ENCODE measurements at regions not wholly inside any gene's neighbourhood (a gene's known extent, or its start where the extent isn't known, plus 50 kb on each side); places are given as distances from the start of the nearest gene placed in this dataset.
"Not testable (repeated sequence)": the region's sequence is repeated elsewhere in the genome, so short reads cannot be mapped to it uniquely, and the experiment has no call there.

DNA sequence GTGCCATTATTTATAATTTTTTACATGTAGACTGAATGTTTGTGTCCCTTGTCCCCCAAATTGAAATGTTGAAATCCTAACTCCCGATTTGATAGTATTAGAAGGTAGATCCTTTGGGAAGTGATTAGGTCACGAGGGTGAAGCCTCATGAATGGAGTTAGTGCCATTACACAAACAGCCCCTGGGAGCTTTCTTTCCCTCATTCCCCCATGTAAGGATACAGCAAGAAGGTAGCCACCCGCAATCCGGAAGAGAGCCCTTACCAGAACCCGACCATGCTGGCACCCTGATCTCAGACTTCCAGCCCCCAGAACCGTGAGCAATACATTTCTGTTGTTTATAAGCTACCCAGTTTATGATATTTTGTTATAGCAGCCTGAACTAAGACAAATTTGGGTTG, 143.2 kb downstream of the NPIPB5 start:
- DNase-seq (ENCODE audit: low read depth): no peak

DNA sequence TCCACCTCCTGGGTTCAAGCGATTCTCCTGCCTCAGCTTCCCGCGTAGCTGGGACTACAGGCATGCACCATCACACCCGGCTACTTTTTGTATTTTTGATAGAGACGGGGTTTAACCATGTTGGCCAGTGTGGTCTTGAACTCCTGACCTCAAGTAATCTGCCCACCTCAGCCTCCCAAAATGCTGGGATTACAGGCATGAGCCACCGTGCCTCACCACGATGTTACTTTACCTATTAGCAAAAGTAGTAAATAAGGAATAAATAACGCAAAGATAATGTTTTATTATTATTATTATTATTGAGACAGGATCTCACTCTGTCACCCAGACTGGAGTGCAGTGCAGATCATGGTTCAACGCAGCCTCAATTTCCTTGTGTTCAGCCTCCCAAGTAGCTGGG, 145.9 kb downstream of the NPIPB5 start:
- DNase-seq (ENCODE audit: low read depth): not testable (repeated sequence)

DNA sequence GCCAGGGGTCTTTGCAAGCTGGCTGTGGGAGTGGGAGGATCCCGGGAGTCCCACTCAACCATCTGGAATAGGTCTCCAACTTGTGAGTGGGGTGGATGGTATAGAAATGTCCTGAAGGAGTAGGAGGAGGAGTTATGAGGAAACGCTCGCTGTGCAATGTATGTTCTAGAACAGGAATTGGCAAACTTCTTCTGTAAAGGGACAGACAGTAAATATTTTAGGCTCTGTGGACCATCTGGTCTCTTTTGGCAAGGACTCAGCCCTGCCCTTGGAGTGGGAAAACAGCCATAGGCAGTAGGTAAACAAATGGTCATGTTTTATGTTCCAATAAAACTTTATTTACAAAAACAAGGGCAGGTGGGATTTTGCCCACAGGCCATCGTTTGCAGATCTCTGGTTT, 149.2 kb downstream of the NPIPB5 start:
- DNase-seq (ENCODE audit: low read depth): no peak

DNA sequence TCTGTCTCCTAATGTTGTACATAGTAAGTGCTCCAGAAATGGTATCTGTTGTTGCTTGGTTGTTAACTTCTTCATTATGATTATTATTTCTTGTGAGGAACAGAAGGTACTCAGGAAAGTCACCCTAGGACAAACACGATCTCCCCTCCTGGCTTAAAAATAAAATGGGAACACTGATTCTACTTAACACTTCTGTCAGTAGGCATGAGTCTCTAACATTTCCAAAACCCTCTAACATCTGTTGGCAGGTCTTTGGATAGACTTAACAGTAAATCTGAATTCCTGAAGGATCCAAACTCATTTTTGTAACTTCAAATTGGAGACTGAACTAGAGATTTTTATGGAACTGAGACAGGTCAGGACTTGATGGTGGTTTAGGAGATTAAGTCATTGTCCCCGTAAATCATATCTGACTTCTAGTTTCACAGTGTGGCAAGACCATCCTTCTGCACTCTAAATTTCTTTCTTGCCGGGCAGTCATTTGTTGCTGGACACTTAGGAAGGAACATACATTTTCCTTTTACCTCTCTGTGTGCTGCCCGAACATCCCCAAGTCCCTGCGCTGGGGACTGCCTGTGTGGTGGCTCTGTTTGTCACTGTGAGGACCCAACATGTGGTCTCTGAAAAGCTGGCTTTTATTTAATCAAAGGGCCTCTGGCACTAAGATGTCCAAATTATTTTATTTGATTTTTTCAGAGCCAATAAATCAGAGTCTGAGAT, 149.9 kb downstream of the NPIPB5 start:
- no peak for DNase-seq (ENCODE audit: low read depth)

DNA sequence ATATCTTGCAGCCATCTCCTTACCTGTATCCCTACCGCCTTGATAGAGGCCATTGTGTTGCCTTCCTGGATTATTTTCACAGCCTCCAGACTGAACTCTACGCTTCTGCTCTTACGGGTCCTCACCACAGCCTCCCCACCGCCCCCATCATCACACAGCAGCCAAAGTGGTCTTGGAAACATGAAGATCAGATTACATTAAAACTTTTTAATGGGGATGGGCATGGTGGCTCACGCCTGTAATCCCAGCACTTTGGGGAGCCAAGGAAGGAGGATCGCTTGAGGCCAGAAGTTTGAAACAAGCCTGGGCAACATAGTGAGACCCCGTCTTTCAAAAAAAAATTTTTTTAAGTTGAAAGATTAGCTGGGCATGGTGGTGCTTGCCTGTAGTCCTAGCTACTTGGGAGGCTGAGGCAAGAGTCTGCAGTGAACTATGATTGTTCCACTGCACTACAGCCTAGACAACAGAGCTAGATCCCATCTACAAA, 150.5 kb downstream of the NPIPB5 start:
- DNase-seq (ENCODE audit: low read depth): no peak

DNA sequence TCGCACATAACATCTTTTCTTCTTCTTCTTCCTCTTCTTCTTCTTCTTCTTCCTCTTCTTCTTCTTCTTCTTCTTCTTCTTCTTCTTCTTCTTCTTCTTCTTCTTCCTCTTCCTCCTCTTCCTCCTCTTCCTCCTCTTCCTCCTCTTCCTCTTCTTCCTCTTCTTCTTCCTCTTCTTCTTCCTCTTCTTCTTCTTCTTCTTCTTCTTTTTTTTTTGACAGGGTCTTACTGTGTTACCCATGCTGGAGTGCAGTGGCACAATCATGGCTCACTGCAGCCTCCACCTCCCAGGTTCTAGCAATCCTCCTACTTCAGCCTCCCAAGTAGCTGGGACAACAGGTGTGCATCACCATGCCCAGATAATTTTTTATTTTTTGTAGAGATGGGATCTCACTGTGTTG, 151.0 kb upstream of the HS3ST2 start:
- not testable (repeated sequence) for DNase-seq (ENCODE audit: low read depth)

DNA sequence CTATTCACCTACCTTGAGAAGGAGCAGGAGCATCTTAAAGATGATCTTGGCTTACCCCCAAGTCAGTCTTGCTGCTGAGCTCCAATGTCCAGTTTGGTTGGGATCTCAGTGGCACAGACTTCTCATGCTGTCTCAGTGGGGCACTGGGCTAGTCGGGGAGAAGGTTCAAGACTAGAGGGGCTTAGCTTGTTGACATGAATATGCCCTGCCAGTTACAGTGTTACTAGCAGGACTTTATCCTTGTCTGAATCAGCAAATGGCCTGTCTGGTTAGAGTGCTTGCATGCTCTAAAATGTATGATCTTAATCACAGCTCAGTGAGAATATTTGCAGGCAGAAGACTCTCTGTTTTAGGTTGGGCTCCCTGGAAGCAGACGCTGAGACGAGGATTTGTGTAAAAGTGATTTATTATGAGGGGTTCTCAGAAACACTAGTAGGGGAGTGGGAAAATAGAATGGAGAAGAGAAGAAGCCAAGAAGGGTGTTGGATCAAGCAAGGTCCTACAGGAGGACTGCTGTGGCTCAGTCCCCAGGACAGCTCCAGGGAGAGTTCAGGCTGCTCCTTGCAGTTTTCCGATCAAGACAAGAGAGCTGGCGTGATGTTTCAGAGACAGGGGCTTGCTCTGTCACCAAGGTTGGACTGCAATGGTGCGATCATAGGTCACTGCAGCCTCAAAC, 150.4 kb upstream of the HS3ST2 start:
- no peak for DNase-seq (ENCODE audit: low read depth)

DNA sequence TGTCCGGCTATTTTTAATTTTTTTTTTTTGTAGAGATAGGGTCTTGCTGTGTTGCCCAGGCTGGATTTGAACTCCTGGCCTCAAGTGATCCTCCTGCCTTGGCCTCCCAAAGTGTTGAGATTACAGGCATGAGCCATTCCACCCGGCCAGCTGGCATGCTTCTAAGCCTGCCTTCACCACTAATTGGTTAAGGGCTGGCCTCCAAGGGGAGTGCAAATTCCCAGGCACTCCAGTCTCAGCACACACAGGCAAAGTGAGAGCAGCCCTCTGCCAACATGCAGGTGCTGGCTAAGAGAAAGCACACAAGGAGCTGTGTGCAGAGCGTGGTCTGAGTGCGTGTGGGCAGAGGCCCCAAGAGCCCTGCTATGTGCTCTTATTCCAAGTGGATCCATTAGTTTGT, 149.8 kb upstream of the HS3ST2 start:
- no peak for DNase-seq (ENCODE audit: low read depth)

DNA sequence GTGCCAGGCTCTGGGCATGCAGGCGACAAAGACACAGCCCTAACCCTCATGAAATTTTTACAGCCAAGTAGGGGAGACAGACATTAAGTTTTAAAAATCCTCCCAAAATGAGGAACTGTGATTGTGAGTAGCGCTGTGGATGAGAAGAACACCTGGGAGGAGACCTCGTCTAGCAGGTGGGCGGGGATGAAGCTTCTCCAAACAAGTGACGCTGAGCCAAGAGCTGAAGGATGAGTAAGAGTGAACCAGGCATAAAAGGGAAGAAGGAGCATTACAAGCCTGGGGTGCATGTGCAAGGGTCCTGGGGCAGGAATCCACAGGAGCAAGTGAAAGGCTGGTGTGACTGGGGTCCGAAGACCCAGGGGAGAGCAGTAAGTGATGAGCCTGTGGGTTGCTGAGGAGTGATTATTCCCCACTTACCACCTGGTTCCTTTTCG, 149.4 kb upstream of the HS3ST2 start:
- no peak for DNase-seq (ENCODE audit: low read depth)

DNA sequence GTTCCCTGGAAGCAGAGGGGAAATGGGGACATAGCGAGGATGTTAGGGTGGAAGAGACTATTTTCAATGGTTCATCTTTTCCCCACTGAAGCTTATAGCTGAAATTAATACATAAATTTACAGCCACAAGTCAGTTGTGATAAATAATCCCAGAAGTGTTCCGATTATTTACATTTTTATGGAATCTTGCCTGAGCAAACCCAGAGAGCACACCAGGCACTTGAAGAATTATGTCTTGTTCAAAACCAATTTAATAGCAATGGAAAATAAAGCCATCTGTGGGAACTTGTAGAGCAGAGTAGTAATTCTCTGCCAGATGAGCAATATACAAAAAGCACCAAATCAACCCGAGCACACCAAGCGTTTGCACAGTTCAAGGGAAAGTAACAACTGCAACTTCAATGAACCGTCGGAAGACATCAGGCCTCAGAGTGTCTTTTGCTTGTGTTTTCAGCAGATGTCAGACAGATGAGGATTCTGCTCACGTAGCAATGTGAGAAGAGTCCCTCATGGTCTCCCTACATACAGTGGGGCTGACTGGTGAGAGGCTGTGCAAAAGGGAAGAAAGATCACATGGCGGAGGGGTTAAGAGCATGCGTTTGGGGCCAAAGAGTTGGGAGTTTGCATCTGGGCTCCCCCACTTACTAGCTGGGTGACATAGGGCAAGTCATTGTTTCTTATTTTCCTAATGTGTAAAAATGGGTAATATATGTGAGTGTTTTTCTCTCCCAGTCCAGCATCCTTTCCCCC, 148.7 kb upstream of the HS3ST2 start:
- DNase-seq (ENCODE audit: low read depth): no peak

DNA sequence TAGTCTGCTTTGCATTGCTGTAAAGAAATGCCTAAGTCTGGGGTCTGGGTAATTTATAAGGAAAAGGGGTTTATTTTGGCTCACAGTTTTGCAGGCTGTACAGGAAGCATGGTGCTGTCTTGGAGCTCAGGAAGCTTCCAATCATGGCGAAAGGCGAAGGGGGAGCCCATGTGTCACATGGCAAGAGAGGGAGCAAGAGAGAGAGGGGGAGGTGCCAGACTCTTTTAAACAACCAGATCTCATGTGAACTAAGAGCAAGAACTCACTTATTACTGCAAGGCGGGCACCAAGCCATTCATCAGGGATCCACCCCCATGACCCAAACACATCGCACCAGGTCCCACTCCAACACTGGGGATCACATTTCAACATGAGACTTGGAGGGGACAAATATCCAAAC, 148.2 kb upstream of the HS3ST2 start:
- DNase-seq (ENCODE audit: low read depth): no peak

DNA sequence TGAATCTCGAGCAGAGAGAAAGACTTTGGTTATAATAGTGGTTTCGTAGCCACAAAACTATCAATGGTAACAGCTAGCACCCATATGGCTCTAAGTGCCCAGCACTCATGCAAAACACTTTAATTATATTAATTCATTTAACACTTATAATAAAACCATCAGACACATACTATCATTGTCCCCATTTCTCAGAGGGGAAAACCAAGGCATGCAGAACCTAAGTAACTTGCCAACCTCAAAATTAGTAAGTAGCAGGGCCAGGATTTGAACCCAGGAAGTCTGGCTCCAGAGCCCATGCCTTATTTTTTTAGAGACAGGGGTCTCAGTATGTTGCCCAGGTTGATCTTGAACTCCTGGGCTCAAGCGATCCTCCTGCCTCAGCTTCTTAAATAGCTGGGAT, 145.6 kb upstream of the HS3ST2 start:
- DNase-seq (ENCODE audit: low read depth): no peak

DNA sequence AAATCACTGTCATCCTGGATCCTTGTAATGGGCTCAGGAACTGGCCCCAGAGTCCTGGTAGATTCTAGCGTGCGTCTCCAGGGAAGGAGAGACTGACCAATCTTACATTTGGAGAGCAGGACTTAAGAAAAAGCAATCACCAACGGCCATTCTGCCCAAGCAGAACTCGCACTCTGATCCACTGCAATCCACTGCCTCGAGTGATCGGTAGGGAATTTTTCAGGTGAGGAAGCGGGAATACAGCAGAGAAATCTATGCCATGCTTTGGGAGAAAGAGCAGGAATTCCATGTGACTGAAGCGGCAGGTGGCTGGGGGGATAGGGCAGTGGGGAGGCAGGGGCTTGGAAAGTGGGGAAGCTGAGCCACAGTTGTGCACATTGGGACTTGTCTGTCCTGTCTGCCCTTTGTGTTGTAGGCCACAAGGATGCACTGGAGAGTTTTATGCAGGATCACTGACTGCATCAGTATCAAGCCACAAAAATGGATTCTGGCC, 143.9 kb upstream of the HS3ST2 start:
- DNase-seq (ENCODE audit: low read depth): peak; percentile 35

DNA sequence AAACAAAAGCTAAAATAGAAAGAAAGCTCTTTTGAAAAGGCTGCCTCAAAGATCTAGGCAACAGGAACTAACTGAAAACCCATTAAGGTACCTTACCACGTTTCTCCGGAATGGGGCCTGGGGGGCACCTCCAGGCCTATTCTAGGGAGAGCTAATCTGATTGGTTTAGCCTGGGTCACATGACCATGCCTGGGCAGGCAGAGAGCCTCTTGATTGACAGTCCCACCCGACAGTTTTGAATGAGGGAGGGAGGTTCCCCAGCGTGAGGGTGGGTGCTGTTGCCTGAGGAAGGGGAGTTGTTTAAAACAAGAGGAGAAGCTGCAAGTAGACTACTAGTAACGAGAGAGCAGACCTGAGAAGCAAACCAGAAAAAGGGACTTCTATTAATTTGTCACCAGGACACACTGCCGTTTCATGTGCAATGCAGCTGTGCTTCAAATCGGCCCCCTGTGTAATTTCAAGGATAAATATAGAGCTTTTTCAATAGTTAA, 143.4 kb upstream of the HS3ST2 start:
- peak; percentile 20 for DNase-seq (ENCODE audit: low read depth)

DNA sequence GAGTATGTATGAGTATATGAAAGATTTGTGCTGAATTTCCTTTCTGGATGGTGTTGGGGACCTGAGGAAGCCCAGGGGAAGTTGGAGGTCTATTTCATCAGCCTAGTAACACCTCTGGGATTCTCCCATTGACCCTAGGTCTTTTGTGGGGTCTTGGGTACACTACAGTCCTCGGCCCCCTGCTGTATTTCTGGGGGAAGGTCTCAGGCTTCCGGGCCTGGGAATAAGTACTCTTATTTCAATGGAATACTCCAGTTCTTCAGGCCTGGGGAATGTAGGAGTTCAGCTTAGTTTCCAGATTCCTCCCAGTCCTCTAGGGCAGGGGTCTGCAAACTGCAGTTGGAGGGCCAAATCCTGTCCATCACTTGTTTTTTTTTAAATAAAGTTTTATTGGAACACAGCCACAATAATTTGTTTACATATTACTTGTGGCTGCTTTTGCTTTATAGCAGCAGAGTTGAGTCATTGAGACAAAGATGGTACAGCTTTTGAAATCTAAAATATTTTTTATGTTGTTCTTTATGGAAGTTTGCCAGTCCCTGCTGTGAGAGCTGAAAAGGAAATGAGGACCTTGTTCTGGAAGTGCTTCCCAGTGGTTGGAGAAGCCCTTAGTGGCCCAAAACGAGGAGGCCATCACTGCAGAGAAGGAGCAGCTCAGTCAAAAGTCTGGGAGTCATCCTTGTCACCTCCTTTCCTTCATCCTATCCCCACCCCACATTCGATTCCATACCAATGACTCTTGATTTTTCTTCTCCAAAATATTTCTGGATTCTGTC, 142.5 kb upstream of the HS3ST2 start:
- DNase-seq (ENCODE audit: low read depth): no peak

DNA sequence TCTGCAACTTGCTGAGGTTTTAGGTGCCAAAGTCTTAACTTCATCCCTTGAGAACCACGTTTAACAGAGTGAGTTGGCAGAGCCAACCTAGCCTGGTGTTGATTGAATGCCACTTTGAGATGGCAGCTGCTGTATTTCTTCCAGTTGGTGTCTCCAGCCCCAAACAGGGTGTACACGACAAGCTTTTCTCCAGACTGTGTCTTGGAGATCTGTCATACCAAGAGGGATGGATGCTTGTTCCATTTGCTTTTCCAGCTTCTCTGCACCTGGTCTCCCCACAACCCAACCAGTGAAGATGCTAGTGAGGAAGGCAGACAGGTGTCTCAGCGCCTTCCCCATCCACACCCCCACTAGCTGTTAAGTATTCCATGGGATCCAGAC, 141.1 kb upstream of the HS3ST2 start:
- DNase-seq (ENCODE audit: low read depth): no peak

DNA sequence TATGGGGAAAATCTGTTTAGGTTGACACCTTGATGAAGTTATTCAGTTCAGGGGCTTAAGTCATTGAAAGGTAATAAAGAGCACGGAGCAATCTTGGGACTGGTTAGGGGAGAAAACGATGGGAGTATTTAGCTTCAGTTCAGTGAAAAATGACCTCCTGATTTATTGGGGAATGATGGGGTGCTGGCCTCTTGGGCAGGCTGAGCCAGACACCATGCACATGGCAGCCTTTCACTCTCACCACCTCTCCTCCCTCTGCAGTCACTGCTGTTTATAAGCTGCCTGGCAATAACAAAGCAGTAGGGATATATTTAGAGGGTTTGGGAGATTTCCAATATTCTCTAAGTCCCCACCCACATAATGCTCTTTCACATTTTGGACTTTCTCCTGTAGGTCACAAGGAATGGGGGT, 140.5 kb upstream of the HS3ST2 start:
- no peak for DNase-seq (ENCODE audit: low read depth)

DNA sequence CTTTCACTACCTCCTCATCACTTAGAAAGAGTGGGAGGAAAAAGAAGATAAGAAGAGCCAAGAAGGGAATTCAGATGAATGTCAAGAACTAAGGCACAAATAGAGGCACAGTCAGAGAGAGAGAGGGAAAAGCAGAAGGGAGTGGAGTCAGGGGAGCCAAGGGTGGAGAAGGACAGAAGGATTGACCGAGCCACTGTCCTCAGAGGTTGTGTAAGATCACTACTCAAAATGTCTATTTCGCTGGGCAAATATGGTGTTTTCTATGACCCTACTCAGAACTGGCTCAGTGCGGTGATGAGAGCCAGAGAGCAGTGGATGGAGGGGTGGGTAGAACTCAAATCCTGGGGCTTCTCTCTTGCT, 139.2 kb upstream of the HS3ST2 start:
- no peak for DNase-seq (ENCODE audit: low read depth)

DNA sequence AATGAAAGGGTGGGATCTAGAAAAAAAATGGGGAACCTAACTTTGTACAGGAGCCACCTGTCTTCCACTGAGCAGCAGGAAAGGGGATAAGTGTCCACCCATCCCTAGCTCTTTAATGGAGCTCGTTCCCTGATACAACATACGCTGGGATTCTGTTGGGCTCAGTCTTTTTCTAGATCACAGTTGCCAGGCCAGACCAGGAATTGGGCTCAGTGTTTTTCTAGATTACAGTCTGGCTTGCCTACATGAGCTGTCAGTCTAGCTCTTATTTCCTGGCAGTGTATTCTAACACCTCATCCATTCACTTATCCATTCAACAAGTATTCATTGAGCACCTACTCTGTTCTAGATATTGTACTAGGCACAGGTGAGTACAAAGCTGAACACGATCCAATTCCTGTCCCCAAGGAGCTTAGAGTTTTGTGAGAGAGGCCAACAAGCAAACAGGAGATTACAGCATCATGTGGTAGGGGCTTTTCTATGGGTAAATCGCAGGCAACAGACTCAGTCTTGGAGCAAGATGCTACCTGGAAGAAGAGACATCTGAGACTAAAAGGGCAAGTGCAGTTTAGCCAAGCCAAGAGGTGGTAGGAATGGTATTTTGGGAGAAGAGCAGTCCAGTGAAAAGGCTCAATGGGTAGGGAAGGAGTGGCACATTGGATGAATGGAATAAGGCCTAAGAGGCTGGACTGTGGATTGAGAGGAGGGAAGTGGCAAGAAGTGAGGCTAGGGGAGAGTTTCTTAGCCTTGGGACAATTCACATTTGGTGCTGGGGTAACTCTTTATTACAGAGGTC, 138.0 kb upstream of the HS3ST2 start:
- no peak for DNase-seq (ENCODE audit: low read depth)

DNA sequence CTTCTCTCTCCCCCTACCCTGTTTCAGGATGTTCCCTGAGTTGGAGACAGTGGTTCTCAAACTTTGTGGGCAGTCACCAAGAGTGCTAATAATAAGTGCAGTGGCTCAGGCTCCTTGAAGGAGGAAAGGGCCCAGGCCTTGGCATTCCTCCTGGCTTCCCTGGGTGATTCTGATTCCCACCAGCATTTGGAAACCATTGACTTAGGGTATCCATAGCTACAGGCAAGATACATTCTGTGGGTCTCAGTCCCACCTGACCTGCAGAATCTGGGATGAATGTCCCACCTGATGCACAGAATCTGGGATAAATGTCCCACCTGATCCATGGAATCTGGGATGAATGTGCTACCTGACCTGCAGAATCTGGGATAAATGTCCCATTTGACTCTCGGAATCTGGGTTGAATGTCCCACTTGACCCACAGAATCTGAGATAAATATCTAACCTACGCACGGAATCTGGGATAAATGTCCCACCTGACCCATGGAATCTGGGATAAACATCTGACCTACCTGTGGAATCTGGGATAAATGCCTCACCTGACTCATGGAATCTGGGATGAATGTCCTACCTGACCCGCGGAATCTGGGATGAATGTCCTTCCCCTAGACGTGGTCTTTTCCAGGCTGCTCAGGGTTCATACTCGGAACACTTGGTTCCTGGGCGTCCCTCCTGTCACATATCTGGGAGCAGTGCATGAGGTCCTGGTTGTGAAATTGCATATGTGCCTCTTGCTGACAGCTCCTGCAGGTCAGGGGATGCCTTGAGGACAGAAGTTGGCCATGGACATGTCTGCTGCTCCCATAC, 136.7 kb upstream of the HS3ST2 start:
- DNase-seq (ENCODE audit: low read depth): no peak

Data from M059J (cell line).